GM12878 (cell line): ENCODE measurements at regions not wholly inside any gene's neighbourhood (a gene's known extent, or its start where the extent isn't known, plus 50 kb on each side); places are given as distances from the start of the nearest gene placed in this dataset.

Source experiments
- ATAC-seq: fragments of 200-7000 bp; cut with Tn5 transposase; 3 replicates; pipeline ENCODE4 v1.9.1; 2020; ENCODE audit warnings: mild to moderate bottlenecking, moderate library complexity
- BruUV-seq: library from RNA; stranded (reverse); fragments of 400-500 nt; replicated peaks from 2 replicates; lab custom pipeline; 2021; lab: Mats Ljungman, UMichigan
- CTCF ChIA-PET: fragments of 300-600 bp; sonication (Branson Sonifier 250); formaldehyde crosslinking; extraction: SDS; loops from one replicate; lab custom pipeline; 2021; ENCODE audit warnings: inconsistent platforms; lab: Yijun Ruan, JAX
- POLR2A ChIA-PET: fragments of 350-600 bp; formaldehyde crosslinking; extraction: SDS; loops from one replicate; lab custom pipeline; 2021; ENCODE audit warnings: inconsistent platforms; lab: Charles Lee
- RAD21 ChIA-PET: fragments of 300-600 bp; sonication (Branson Sonifier 250); formaldehyde crosslinking; loops from one replicate; lab custom pipeline; 2023; ENCODE audit warnings: antibody characterized with exemption; ENCODE audit not compliant: unreplicated experiment; lab: Charles Lee
- SMC1A ChIA-PET: fragments of 300-600 bp; sonication (Branson Sonifier 250); formaldehyde crosslinking; loops from one replicate; lab custom pipeline; 2023; ENCODE audit not compliant: unreplicated experiment, uncharacterized antibody; lab: Charles Lee
- DNase-seq: peaks from one replicate; pipeline ENCODE4 v3.0.0-alpha.2; 2011; ENCODE audit warnings: low read depth, low spot score
- FAIRE-seq: peaks from 3 replicates; lab custom pipeline; 2011; peaks lifted over from hg19 to GRCh38; lab: Jason Lieb, UNC
- H2AFZ ChIP-seq: 2 replicates; pipeline ENCODE4 v1.6.0; 2011; ENCODE audit warnings: low read depth, low read length, control low read depth; ENCODE audit not compliant: control insufficient read depth
- H3K27ac ChIP-seq: 2 replicates; pipeline ENCODE4 v1.5.1; 2011; ENCODE audit warnings: control low read depth; ENCODE audit not compliant: control insufficient read depth, insufficient read depth
- H3K27me3 ChIP-seq, 2 experiments: replicated peaks in 1 of 2; 2 replicates each; pipeline versions ENCODE4 v1.6.0 to v1.6.1; 2011; ENCODE audit warnings: low read length in 1 of 2; ENCODE audit not compliant: control insufficient read depth in 2 of 2, insufficient read depth in 2 of 2
- H3K36me3 ChIP-seq, 2 experiments: 2 replicates each; pipeline ENCODE4 v1.5.1; 2011; ENCODE audit warnings: low read length in 1 of 2; ENCODE audit not compliant: control insufficient read depth in 2 of 2, insufficient read depth in 2 of 2
- H3K4me1 ChIP-seq: 2 replicates; pipeline ENCODE4 v1.6.1; 2011; ENCODE audit warnings: mild to moderate bottlenecking, low read length, moderate library complexity, mixed read lengths; ENCODE audit not compliant: control insufficient read depth, insufficient read depth
- H3K4me2 ChIP-seq: 2 replicates; pipeline ENCODE4 v1.6.0; 2011; ENCODE audit warnings: control low read depth; ENCODE audit not compliant: control insufficient read depth, insufficient read depth
- H3K4me3 ChIP-seq: fragments of 200-600 bp; sonication (generic); 2 replicates; pipeline ENCODE4 v1.5.1; 2016
- H3K79me2 ChIP-seq: 2 replicates; pipeline ENCODE4 v1.6.0; 2011; ENCODE audit warnings: low read length; ENCODE audit not compliant: control insufficient read depth, insufficient read depth
- H3K9ac ChIP-seq: 2 replicates; pipeline ENCODE4 v1.8.0; 2011; ENCODE audit warnings: low read length, control low read depth, mixed read lengths; ENCODE audit not compliant: control insufficient read depth, insufficient read depth
- H3K9me3 ChIP-seq: replicated peaks from 3 replicates; pipeline ENCODE4 v1.5.1; 2011; ENCODE audit warnings: mild to moderate bottlenecking, low read length; ENCODE audit not compliant: control insufficient read depth, insufficient read depth
- H4K20me1 ChIP-seq: 2 replicates; pipeline ENCODE4 v1.6.0; 2011; ENCODE audit not compliant: control insufficient read depth, insufficient read depth
- CREM ChIP-seq: IDR thresholded peaks from 2 replicates; pipeline ENCODE4 v1.6.1; 2014; ENCODE audit warnings: antibody characterized with exemption, low read depth
- GATAD2B ChIP-seq: fragments of 450-650 bp; conservative IDR thresholded peaks from 2 replicates; pipeline ENCODE4 v1.6.1; 2017; ENCODE audit warnings: low read depth, mild to moderate bottlenecking, moderate library complexity
- HDAC6 ChIP-seq: fragments of 200-600 bp; sonication (generic); IDR thresholded peaks from one replicate; pipeline ENCODE4 v1.8.0; 2017; ENCODE audit warnings: antibody characterized with exemption; ENCODE audit not compliant: unreplicated experiment
- JUND ChIP-seq: IDR thresholded peaks from 2 replicates; pipeline ENCODE4 v1.6.1; 2012; ENCODE audit warnings: low read depth, mild to moderate bottlenecking, low read length, improper control_type of control experiment, moderate library complexity
- RAD21 ChIP-seq: IDR thresholded peaks from 2 replicates; pipeline ENCODE4 v1.6.1; 2011; ENCODE audit warnings: mild to moderate bottlenecking, low read depth, low read length, moderate library complexity; ENCODE audit not compliant: insufficient read depth
- SRF ChIP-seq, 2 experiments: IDR thresholded peaks; 2 replicates each; pipeline ENCODE4 v1.6.1; 2011; ENCODE audit warnings: low read depth in 2 of 2, low read length in 2 of 2, mild to moderate bottlenecking in 1 of 2, moderate library complexity in 1 of 2
- YBX1 ChIP-seq: fragments of 450-650 bp; IDR thresholded peaks from 2 replicates; pipeline ENCODE4 v1.6.1; 2016; ENCODE audit warnings: antibody characterized with exemption
- ZZZ3 ChIP-seq: IDR thresholded peaks from 2 replicates; pipeline ENCODE4 v1.6.1; 2011; ENCODE audit warnings: low read depth; ENCODE audit not compliant: control insufficient read depth, insufficient read length
- in situ Hi-C: fragments of 300-500 bp; cut with MboI; formaldehyde crosslinking; loops from 9 replicates; pipeline ENCODE4 v1.14.3; 2018; ENCODE audit warnings: mixed read lengths
- intact Hi-C: fragments of 100-400 bp; cut with micrococcal nuclease; formaldehyde crosslinking; loops from one replicate; pipeline ENCODE4 v1.14.2; 2022; ENCODE audit not compliant: unreplicated experiment
- TF ChIP-seq, protein P1 (sequence below): fragments of 450-650 bp; IDR thresholded peaks from 2 replicates; pipeline ENCODE4 v1.6.1; 2017; ENCODE audit warnings: borderline replicate concordance
- TF ChIP-seq, protein P2 (sequence below): IDR thresholded peaks from 2 replicates; pipeline ENCODE4 v1.6.1; 2012; ENCODE audit warnings: low read depth, low read length, improper control_type of control experiment

DNA sequence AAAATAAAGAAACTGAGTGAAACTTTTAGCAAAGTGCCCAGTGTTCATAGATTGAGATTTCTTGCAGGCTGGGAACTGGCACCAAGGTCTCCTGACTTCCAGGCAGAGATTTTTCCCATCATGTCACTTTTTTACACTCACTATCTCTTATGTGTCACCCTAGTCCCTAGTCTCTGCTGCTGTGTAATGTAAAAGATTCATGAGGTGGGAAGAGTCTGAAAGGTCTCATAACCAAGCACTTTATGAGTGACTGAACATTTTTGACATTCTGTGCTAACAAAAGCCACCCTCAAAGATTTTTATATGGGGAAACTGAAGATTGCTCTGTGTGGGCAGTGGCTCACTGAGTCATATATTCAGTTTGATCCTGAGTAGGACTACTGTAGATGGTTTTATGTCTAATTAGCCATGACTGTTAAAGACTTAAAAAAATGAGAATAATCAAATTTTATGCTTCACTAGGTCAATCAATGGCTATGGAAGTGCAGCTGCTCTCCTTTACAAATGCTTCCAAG, 900.3 kb upstream of the SORCS1 start:
- in situ Hi-C loops: no loop called here
- H2AFZ ChIP-seq: no peak overlapping the region
- FAIRE-seq (no peak), DNase-seq (no peak), ATAC-seq (peak; percentile 60)
- H4K20me1 ChIP-seq: no peaks in the 10 kb centered on the region
- intact Hi-C loops: no loop called here
- H3K9ac ChIP-seq: no peak overlapping the region
- no peaks in the 10 kb centered on the region for H3K9me3 ChIP-seq
- TF ChIP-seq JUND: no peak
- TF ChIP-seq, protein P1, sequence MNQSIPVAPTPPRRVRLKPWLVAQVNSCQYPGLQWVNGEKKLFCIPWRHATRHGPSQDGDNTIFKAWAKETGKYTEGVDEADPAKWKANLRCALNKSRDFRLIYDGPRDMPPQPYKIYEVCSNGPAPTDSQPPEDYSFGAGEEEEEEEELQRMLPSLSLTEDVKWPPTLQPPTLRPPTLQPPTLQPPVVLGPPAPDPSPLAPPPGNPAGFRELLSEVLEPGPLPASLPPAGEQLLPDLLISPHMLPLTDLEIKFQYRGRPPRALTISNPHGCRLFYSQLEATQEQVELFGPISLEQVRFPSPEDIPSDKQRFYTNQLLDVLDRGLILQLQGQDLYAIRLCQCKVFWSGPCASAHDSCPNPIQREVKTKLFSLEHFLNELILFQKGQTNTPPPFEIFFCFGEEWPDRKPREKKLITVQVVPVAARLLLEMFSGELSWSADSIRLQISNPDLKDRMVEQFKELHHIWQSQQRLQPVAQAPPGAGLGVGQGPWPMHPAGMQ: no peak
- TF ChIP-seq YBX1: no peak
- TF ChIP-seq HDAC6: no peak
- TF ChIP-seq RAD21: no peak
- TF ChIP-seq, protein P2, sequence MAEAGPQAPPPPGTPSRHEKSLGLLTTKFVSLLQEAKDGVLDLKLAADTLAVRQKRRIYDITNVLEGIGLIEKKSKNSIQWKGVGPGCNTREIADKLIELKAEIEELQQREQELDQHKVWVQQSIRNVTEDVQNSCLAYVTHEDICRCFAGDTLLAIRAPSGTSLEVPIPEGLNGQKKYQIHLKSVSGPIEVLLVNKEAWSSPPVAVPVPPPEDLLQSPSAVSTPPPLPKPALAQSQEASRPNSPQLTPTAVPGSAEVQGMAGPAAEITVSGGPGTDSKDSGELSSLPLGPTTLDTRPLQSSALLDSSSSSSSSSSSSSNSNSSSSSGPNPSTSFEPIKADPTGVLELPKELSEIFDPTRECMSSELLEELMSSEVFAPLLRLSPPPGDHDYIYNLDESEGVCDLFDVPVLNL: no peak
- TF ChIP-seq ZZZ3: no peak
- TF ChIP-seq SRF (IDR thresholded peaks at IDR 0.05; ENCODE audit: low read depth in 2 of 2, low read length in 2 of 2): no peak
- no peak for TF ChIP-seq GATAD2B
- no peak for TF ChIP-seq CREM
- ChIA-PET POLR2A (interaction anchor here (0.6 kb wide), 1 partner anchor 139 kb away, joined by 3 read pairs; no protein-coding TSS in a partner anchor), CTCF (interaction anchor here (0.6 kb wide), 1 partner anchor 139 kb away, joined by 3 read pairs; no protein-coding TSS in a partner anchor), SMC1A (interaction anchor here (0.8 to 0.9 kb wide), 2 partner anchors 14 to 22 kb away, joined by 3 read pairs; no protein-coding TSS in a partner anchor), RAD21 (no interaction called here)
- H3K27me3 ChIP-seq: no peaks in the 10 kb centered on the region
- no peaks in the 10 kb centered on the region for H3K4me1 ChIP-seq
- no peaks in the 10 kb centered on the region for H3K79me2 ChIP-seq
- H3K4me2 ChIP-seq: no peak overlapping the region
- no peak overlapping the region for H3K27ac ChIP-seq
- no TSS peak for BruUV-seq
- no peaks in the 10 kb centered on the region for H3K36me3 ChIP-seq
- H3K4me3 ChIP-seq: no peak overlapping the region
